MM.1S (cell line): ENCODE measurements at regions not wholly inside any gene's neighbourhood (a gene's known extent, or its start where the extent isn't known, plus 50 kb on each side); places are given as distances from the start of the nearest gene placed in this dataset.

Experiments
- DNase-seq: peaks from one replicate; pipeline ENCODE4 v3.0.0-alpha.2; 2015
- H2AFZ ChIP-seq: fragments of 300-600 bp; sonication (generic); 2 replicates; pipeline ENCODE4 v1.6.0; 2016; ENCODE audit warnings: antibody characterized with exemption, low read length
- H3F3A ChIP-seq: fragments of 300-600 bp; sonication (generic); 2 replicates; pipeline ENCODE4 v1.6.1; 2016; ENCODE audit warnings: mild to moderate bottlenecking, antibody characterized with exemption, low read length, moderate library complexity, mixed read lengths; ENCODE audit not compliant: insufficient read depth
- H3K27ac ChIP-seq: fragments of 300-600 bp; sonication (generic); 2 replicates; pipeline ENCODE4 v1.5.1; 2016; ENCODE audit warnings: mild to moderate bottlenecking, low read length
- H3K27me3 ChIP-seq: fragments of 300-600 bp; sonication (generic); replicated peaks from 2 replicates; pipeline ENCODE4 v1.6.0; 2016; ENCODE audit warnings: low read length; ENCODE audit not compliant: insufficient read depth
- H3K36me3 ChIP-seq: fragments of 300-600 bp; sonication (generic); replicated peaks from 2 replicates; pipeline ENCODE4 v1.6.1; 2016; ENCODE audit warnings: mild to moderate bottlenecking, low read length, mixed read lengths; ENCODE audit not compliant: insufficient read depth
- H3K4me1 ChIP-seq: fragments of 300-600 bp; sonication (generic); 2 replicates; pipeline ENCODE4 v1.6.1; 2016; ENCODE audit warnings: low read length, mixed read lengths
- H3K4me2 ChIP-seq: fragments of 300-600 bp; sonication (generic); 2 replicates; pipeline ENCODE4 v1.6.0; 2016; ENCODE audit warnings: low read depth, low read length
- H3K4me3 ChIP-seq: fragments of 300-600 bp; sonication (generic); 2 replicates; pipeline ENCODE4 v1.5.1; 2016; ENCODE audit warnings: low read length, mixed read lengths
- H3K79me2 ChIP-seq: fragments of 300-600 bp; sonication (generic); 2 replicates; pipeline ENCODE4 v1.6.1; 2016; ENCODE audit warnings: mixed run types, low read length, mixed read lengths
- H3K9ac ChIP-seq: fragments of 300-600 bp; sonication (generic); 2 replicates; pipeline ENCODE4 v1.6.1; 2016; ENCODE audit warnings: low read length, mixed read lengths
- H3K9me2 ChIP-seq: fragments of 300-600 bp; sonication (generic); replicated peaks from 2 replicates; pipeline ENCODE4 v1.6.1; 2016; ENCODE audit warnings: mild to moderate bottlenecking, low read length, mixed read lengths; ENCODE audit not compliant: insufficient read depth
- H3K9me3 ChIP-seq: fragments of 300-600 bp; sonication (generic); replicated peaks from 2 replicates; pipeline ENCODE4 v1.6.1; 2016; ENCODE audit warnings: mild to moderate bottlenecking, low read length, mixed read lengths; ENCODE audit not compliant: insufficient read depth
- H4K20me1 ChIP-seq: fragments of 300-600 bp; sonication (generic); 2 replicates; pipeline ENCODE4 v1.6.1; 2016; ENCODE audit warnings: mild to moderate bottlenecking, low read length, moderate library complexity, mixed read lengths; ENCODE audit not compliant: insufficient read depth
- CTCF ChIP-seq: fragments of 300-600 bp; sonication (generic); IDR thresholded peaks from 2 replicates; pipeline ENCODE4 v1.5.1; 2016; ENCODE audit warnings: antibody characterized with exemption, low read length, mixed read lengths
- EZH2 ChIP-seq: fragments of 300-600 bp; sonication (generic); optimal IDR thresholded peaks from 2 replicates; pipeline ENCODE3; 2017; ENCODE audit warnings: low read depth, mild to moderate bottlenecking, antibody characterized with exemption, low read length, mixed read lengths
- EZH2phosphoT487 ChIP-seq: fragments of 300-600 bp; sonication (generic); IDR thresholded peaks from 2 replicates; pipeline ENCODE4 v1.6.1; 2018; ENCODE audit warnings: antibody characterized with exemption, low read length

- TF ChIP-seq EZH2 (no peak), CTCF (no peak), EZH2phosphoT487 (no peak)
- no peak overlapping the region for H3K27ac ChIP-seq
- no peak overlapping the region for H3K4me2 ChIP-seq
These were observed 80.0 kb downstream of the NAV1 start for GRCh38 chr1:201618905-201619304.

GRCh38 chr1:201619513-201619912 lies 80.6 kb downstream of the NAV1 start:
- Histone ChIP-seq H3K9me3 (no peaks in the 10 kb centered on the region), H4K20me1 (no peaks in the 10 kb centered on the region), H3K79me2 (no peaks in the 10 kb centered on the region), H2AFZ (no peak overlapping the region), H3K4me2 (no peak overlapping the region), H3K4me3 (no peak overlapping the region), H3K9ac (no peak overlapping the region), H3K4me1 (no peaks in the 10 kb centered on the region), H3F3A (no peaks in the 10 kb centered on the region), H3K27me3 (no peaks in the 10 kb centered on the region), H3K9me2 (no peaks in the 10 kb centered on the region), H3K27ac (no peak overlapping the region), H3K36me3 (no peaks in the 10 kb centered on the region)
- DNase-seq: no peak
- TF ChIP-seq CTCF (no peak), EZH2phosphoT487 (no peak), EZH2 (no peak)

More at GRCh38 chr1:201618905-201619304, 80.0 kb downstream of the NAV1 start:
- Histone ChIP-seq H3K9ac (no peak overlapping the region), H3F3A (no peaks in the 10 kb centered on the region), H3K4me1 (no peaks in the 10 kb centered on the region), H2AFZ (no peak overlapping the region), H3K36me3 (no peaks in the 10 kb centered on the region), H3K9me3 (no peaks in the 10 kb centered on the region), H4K20me1 (no peaks in the 10 kb centered on the region), H3K9me2 (no peaks in the 10 kb centered on the region), H3K27me3 (no peaks in the 10 kb centered on the region), H3K79me2 (no peaks in the 10 kb centered on the region), H3K4me3 (no peak overlapping the region)
- DNase-seq: no peak

GRCh38 chr1:201622353-201622752 lies 83.4 kb downstream of the NAV1 start:
- H4K20me1 ChIP-seq: no peaks in the 10 kb centered on the region
- H3K27ac ChIP-seq: no peak overlapping the region
- DNase-seq: no peak

More at GRCh38 chr1:201622353-201622752, 83.4 kb downstream of the NAV1 start:
- no peaks in the 10 kb centered on the region for H3K4me1 ChIP-seq
- no peaks in the 10 kb centered on the region for H3K9me3 ChIP-seq
- no peaks in the 10 kb centered on the region for H3F3A ChIP-seq
- H3K36me3 ChIP-seq: no peaks in the 10 kb centered on the region
- no peak overlapping the region for H3K9ac ChIP-seq
- no peaks in the 10 kb centered on the region for H3K9me2 ChIP-seq
- no peak overlapping the region for H3K4me3 ChIP-seq
- H3K27me3 ChIP-seq: no peaks in the 10 kb centered on the region
- no peak overlapping the region for H3K4me2 ChIP-seq
- H2AFZ ChIP-seq: no peak overlapping the region
- TF ChIP-seq CTCF (no peak), EZH2phosphoT487 (no peak), EZH2 (no peak)
- no peaks in the 10 kb centered on the region for H3K79me2 ChIP-seq
